ENCODE measurements at regions not wholly inside any gene's neighbourhood (a gene's known extent, or its start where the extent isn't known, plus 50 kb on each side); places are given as distances from the start of the nearest gene placed in this dataset.

GRCh38 chr21:25368531-25368930, 238.8 kb downstream of the MRPL39 start:
- WGBS, 2 experiments (ENCODE audit: low coverage in 1 of 2, low lambda C conversion rate in 2 of 2, missing lambda C conversion rate in 2 of 2) = 80 to 82% methylated on average over 7 of the region's 7 CpGs
- Histone ChIP-seq H3K4me2 (ENCODE audit: unreplicated experiment) (no peak overlapping the region), H3K27ac (no peak overlapping the region), H3K9me2 (ENCODE audit: insufficient read depth) (no peaks in the 10 kb centered on the region; the same call in 1 of the 2 replicates), H3K36me3 (ENCODE audit: low read depth) (no peaks in the 10 kb centered on the region), H3K27me3 (replicated peaks; ENCODE audit: insufficient read depth) (no peaks in the 10 kb centered on the region), H3K9ac (no peak overlapping the region), H3K79me2 (ENCODE audit: insufficient read depth) (no peaks in the 10 kb centered on the region), H4K20me1 (ENCODE audit: insufficient read depth) (no peaks in the 10 kb centered on the region), H2AFZ (no peak overlapping the region), H3K4me3 (no peak overlapping the region), H3K9me3 (ENCODE audit: low read depth) (no peaks in the 10 kb centered on the region), H3K4me1 (ENCODE audit: insufficient read depth) (peaks cover 59% of the 10 kb centered on the region), H3F3A (ENCODE audit: insufficient read depth) (peaks cover 28% of the 10 kb centered on the region)
- no peak for DNase-seq
- in situ Hi-C loops (cut with MboI) = no loop called here
- TF ChIP-seq EZH2 (IDR thresholded peaks at IDR 0.05; ENCODE audit: insufficient read depth, poor library complexity, severe bottlenecking) (no peak), EZH2phosphoT487 (IDR thresholded peaks at IDR 0.05; ENCODE audit: insufficient read depth, low read depth) (no peak)

- Histone ChIP-seq H4K20me1 (ENCODE audit: insufficient read depth) (no peaks in the 10 kb centered on the region), H3K27ac (peak overlapping the region; percentile 29), H3K9me2 (ENCODE audit: insufficient read depth) (no peaks in the 10 kb centered on the region; the same call in 1 of the 2 replicates), H3K27me3 (replicated peaks; ENCODE audit: insufficient read depth) (no peaks in the 10 kb centered on the region), H3K4me3 (no peak overlapping the region), H3F3A (ENCODE audit: insufficient read depth) (peaks cover 28% of the 10 kb centered on the region), H3K9me3 (ENCODE audit: low read depth) (no peaks in the 10 kb centered on the region), H3K9ac (no peak overlapping the region), H3K36me3 (ENCODE audit: low read depth) (no peaks in the 10 kb centered on the region), H3K4me1 (ENCODE audit: insufficient read depth) (peaks cover 44% of the 10 kb centered on the region), H3K4me2 (ENCODE audit: unreplicated experiment) (peak overlapping the region; percentile 38), H3K79me2 (ENCODE audit: insufficient read depth) (no peaks in the 10 kb centered on the region), H2AFZ (peak overlapping the region; percentile 58)
- in situ Hi-C loops (cut with MboI) = no loop called here
- 5 to 6% methylated on average over 1 of the region's 1 CpG for WGBS, 2 experiments (ENCODE audit: low coverage in 1 of 2, low lambda C conversion rate in 2 of 2, missing lambda C conversion rate in 2 of 2)
- peak; percentile 7 for DNase-seq
- TF ChIP-seq EZH2phosphoT487 (IDR thresholded peaks at IDR 0.05; ENCODE audit: insufficient read depth, low read depth) (no peak), EZH2 (IDR thresholded peaks at IDR 0.05; ENCODE audit: insufficient read depth, poor library complexity, severe bottlenecking) (no peak)
These were observed 241.2 kb downstream of the MRPL39 start for GRCh38 chr21:25366116-25366515.

DNA sequence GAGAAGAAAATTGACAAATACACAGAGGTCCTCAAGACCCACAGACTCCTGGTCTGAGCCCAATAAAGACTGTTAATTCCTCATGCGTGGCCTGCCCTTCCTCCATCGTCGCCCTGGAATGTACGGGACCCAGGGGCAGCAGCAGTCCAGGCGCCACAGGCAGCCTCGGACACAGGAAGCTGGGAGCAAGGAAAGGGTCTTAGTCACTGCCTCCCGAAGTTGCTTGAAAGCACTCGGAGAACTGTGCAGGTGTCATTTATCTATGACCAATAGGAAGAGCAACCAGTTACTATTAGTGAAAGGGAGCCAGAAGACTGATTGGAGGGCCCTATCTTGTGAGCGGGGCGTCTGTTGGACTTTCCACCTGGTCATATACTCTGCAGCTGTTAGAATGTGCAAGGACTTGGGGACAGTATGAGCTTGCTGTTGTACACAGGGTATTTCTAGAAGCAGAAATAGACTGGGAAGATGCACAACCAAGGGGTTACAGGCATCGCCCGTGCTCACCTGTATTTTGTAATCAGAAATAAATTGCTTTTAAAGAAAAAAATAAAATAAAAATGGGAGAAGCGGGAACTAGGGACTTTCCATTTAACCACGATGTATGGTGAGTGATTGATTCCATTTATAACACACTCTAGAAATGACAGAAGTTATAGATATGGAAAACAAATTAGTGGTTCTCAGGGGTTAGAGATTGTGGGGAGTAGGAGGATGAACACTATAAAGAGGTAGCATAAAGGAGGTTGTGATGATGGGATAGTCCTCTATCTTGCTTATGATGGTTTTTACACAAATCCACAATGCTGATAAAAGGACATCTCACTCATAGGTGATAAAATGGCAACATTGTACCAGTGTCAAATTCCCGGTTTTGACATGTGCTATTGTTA, 244.7 kb downstream of the MRPL39 start:
- Histone ChIP-seq H3K4me3 (no peak overlapping the region), H3K4me1 (ENCODE audit: insufficient read depth) (peaks cover 16% of the 10 kb centered on the region), H3K4me2 (ENCODE audit: unreplicated experiment) (no peak overlapping the region), H3F3A (ENCODE audit: insufficient read depth) (no peaks in the 10 kb centered on the region; the same call in 1 of the 2 replicates), H4K20me1 (ENCODE audit: insufficient read depth) (no peaks in the 10 kb centered on the region), H3K27me3 (replicated peaks; ENCODE audit: insufficient read depth) (no peaks in the 10 kb centered on the region), H2AFZ (no peak overlapping the region), H3K27ac (no peak overlapping the region), H3K36me3 (ENCODE audit: low read depth) (no peaks in the 10 kb centered on the region), H3K9ac (no peak overlapping the region), H3K9me2 (ENCODE audit: insufficient read depth) (no peaks in the 10 kb centered on the region; the same call in 1 of the 2 replicates), H3K79me2 (ENCODE audit: insufficient read depth) (no peaks in the 10 kb centered on the region), H3K9me3 (ENCODE audit: low read depth) (no peaks in the 10 kb centered on the region)
- in situ Hi-C loops (cut with MboI) = no loop called here
- no peak for TF ChIP-seq EZH2 (IDR thresholded peaks at IDR 0.05; ENCODE audit: insufficient read depth, poor library complexity, severe bottlenecking)
- no peak for TF ChIP-seq EZH2phosphoT487 (IDR thresholded peaks at IDR 0.05; ENCODE audit: insufficient read depth, low read depth)
- no peak for DNase-seq
- 85 to 89% methylated on average over 15 of the region's 15 CpGs for WGBS, 2 experiments (ENCODE audit: low coverage in 1 of 2, low lambda C conversion rate in 2 of 2, missing lambda C conversion rate in 2 of 2)

DNA sequence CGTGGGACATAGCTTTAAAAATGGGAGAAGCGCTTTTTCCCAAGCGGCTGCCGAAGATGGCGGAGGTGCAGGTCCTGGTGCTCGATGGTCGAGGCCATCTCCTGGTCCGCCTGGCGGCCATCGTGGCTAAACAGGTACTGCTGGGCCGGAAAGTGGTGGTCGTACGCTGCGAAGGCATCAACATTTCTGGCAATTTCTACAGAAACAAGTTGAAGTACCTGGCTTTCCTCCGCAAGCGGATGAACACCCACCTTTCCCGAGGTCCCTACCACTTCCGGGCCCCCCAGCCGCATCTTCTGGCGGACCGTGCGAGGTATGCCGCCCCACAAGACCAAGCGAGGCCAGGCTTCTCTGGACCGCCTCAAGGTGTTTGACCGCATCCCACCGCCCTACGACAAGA, 245.5 kb downstream of the MRPL39 start:
- H3K4me2 ChIP-seq (ENCODE audit: unreplicated experiment) = no peak overlapping the region
- H3F3A ChIP-seq (ENCODE audit: insufficient read depth) = no peaks in the 10 kb centered on the region; the same call in 1 of the 2 replicates
- H3K27ac ChIP-seq = no peak overlapping the region
- peaks cover 15% of the 10 kb centered on the region for H3K4me1 ChIP-seq (ENCODE audit: insufficient read depth)
- H3K27me3 ChIP-seq (replicated peaks; ENCODE audit: insufficient read depth) = no peaks in the 10 kb centered on the region
- no peak overlapping the region for H3K4me3 ChIP-seq
- TF ChIP-seq EZH2 (IDR thresholded peaks at IDR 0.05; ENCODE audit: insufficient read depth, poor library complexity, severe bottlenecking) (no peak), EZH2phosphoT487 (IDR thresholded peaks at IDR 0.05; ENCODE audit: insufficient read depth, low read depth) (no peak)
- DNase-seq = no peak
- in situ Hi-C loops (cut with MboI) = no loop called here
- H3K79me2 ChIP-seq (ENCODE audit: insufficient read depth) = no peaks in the 10 kb centered on the region
- no peak overlapping the region for H2AFZ ChIP-seq
- 91 to 95% methylated on average over 28 of the region's 28 CpGs for WGBS, 2 experiments (ENCODE audit: low coverage in 1 of 2, low lambda C conversion rate in 2 of 2, missing lambda C conversion rate in 2 of 2)
- H3K36me3 ChIP-seq (ENCODE audit: low read depth) = no peaks in the 10 kb centered on the region
- no peak overlapping the region for H3K9ac ChIP-seq
- no peaks in the 10 kb centered on the region for H3K9me3 ChIP-seq (ENCODE audit: low read depth)
- H3K9me2 ChIP-seq (ENCODE audit: insufficient read depth) = no peaks in the 10 kb centered on the region; the same call in 1 of the 2 replicates
- no peaks in the 10 kb centered on the region for H4K20me1 ChIP-seq (ENCODE audit: insufficient read depth)

Measured in GM23248 (cell line).